Activated T-cell treated with anti-CD3 and anti-CD28 coated beads, Interleukin-2, amount 50 U/mL, for 1 hour (primary cell): ENCODE measurements at regions not wholly inside any gene's neighbourhood (a gene's known extent, or its start where the extent isn't known, plus 50 kb on each side); places are given as distances from the start of the nearest gene placed in this dataset.

Experiments used
- DNase-seq: peaks from one replicate; pipeline ENCODE4 v3.0.0-alpha.2; 2020

DNA sequence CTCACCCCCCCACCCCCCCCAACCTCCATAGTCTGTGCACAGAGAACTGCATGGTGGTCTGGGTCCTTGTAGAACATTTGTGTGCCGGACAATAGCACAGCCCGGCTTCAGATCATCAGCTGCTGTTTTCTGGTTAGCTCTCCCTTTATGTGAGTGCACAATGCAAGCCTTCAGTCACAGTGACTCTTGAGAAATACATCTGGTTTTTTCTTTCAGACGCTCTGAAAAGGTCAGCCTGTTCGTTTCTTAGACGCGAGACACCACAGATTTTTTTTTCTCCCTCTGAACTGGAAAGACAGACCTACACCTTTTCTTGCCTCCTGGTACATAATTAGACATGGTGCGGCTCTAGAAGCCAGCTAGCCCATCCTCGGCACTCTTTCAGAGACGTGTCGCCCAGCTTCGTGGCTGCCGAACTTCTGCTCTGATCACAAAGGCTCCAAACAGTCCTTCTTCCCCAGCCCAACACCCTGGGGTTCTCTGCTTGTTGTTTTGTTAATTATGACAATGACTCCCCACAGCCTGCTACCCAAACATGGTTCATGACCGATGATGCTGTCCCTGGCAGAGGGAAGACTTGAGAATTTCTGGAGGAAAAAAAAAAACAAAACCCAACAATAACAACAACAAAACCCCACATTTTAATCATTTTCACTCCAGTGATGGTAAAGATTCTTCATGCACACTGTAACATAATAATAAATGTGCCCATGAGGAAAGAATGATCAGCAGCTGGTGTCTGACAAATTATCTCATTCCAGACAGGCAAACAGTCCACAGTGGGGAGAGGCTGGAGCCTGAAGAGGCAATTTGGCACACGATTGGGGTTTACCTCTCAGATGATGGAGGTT, 241.4 kb upstream of the ZNF462 start:
- DNase-seq, result no peak

DNA sequence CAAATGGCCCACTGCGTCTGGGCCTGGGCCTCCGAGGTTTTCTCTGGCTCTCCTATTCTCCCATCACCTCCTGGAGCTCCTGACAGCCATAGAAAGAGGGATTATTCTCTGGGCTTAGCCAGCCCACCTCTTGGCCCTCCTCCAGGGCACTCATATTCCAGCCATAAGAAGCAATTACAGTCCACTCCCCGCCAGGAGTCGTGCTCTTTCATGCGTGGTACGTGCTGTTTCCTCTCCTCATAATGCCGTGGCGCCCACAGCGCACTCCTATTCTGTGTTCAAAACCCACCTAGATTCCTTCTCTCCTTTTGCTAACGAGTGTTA, 240.8 kb upstream of the ZNF462 start:
- DNase-seq, result no peak

DNA sequence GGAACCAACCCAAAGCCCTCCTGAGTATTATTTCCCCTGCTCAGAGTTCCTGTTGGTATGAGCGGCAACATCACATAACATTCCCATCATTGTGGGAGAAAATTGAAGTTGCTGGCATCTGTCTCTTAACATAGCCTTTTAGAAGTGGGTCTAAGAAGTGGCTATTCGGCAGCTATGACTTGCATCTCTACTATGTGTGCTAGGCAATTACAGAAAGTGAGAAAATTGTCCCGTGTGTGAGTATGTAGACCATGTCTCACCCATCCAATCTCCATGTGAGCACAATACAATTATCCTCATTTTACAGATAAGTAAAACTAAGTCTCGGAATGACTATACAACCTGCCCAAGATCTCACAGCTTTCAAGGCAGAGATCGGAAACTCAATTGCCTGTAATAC, 239.4 kb upstream of the ZNF462 start:
- no peak for DNase-seq

DNA sequence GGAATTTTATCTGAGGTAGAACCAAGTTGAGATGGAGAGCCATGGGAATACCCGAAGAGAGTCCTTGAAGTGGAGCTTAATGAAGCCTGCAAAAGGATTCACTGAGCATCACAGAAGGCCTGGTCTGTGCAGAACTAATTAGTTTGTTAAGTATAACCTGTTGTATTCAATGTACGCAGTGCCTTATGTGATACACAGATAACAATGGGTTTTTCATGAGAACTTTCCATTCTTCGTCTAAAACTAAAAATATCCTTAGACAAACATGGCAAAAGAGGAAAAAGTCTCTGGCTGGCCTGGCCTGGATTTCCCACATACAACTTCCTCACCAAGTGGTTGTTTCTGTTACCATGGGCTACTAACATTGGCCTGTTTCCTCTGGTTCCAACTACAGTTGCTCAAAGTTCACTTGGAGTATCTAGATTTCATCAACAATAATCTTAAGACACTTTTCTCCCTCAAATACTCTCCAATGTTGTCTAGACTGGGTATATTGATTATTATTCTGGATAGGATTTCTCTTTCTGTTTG, 237.6 kb upstream of the ZNF462 start:
- no peak for DNase-seq

DNA sequence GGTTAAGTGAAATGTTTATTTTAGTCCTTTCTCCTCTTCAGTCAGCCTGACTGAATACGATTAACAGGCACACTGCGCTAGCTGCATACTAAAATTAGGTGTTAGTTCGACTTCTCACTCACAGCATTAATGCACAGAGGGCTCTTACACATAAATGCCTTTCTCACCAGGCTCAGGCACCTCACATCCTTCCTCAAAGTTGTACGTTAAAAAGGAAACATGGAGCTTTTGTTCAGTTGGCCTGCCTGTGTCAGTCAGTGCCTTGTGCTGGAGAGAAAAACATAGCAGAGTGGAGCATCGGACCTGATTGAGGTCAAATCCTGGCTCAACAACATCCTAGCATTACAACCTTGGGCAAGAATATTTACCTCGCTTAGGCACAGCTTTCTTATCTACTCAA, 236.0 kb upstream of the ZNF462 start:
- DNase-seq, result no peak

DNA sequence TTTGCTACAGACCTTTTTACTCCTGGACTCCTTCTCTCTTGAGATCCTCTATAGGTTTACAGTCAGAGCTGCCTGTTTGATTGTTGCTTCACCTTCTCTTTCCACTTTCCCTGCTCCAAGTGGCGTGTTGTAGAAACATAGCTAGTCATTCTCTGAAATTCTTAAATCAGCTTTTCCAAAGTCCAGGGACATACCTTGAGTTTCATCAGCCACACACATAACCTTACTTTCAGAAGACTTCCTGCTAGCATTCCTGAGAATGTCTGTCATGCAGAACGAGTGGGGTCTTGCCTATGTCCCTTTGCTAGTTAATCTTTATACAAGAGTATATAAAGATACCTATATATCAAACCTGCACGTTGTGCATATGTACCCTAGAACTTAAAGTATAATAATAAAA, 230.3 kb upstream of the ZNF462 start:
- DNase-seq, result no peak

DNA sequence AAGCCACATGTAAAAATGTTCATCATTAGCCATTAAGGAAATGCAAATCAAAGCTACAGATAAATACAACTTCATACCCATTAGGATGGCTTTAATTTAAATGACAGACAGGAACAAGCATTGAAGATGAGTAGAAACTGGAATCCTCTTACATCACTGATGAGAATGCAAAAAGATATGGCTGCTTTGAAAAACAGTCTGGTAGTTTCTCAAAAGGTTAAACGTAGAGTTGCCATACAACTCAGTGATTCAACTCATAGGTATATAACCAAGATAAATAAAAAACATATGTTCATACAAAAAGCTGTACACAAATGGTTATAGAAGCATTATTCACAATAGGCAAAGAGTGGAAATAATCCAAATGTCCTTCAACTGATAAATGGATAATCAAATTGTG, 228.8 kb upstream of the ZNF462 start:
- DNase-seq, result no peak

DNA sequence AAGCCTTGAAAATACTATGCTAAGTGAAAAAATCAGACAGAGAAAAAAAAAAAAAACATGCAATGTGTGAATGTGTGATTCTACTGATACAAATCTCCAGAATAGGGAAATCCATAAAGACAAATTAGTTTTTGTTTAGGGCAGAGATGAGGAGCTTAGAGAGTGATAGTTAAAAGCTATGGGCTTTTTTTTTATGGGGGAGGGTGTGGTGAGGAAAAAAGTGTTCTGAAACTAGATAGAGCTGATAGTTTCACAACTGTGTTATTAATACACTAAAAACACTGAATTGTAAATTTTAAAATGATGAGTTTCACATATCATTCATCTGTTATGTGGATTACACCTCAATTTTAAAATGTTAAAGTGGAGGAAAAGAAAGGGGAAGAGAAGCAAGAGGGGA, 228.3 kb upstream of the ZNF462 start:
- DNase-seq, result no peak

DNA sequence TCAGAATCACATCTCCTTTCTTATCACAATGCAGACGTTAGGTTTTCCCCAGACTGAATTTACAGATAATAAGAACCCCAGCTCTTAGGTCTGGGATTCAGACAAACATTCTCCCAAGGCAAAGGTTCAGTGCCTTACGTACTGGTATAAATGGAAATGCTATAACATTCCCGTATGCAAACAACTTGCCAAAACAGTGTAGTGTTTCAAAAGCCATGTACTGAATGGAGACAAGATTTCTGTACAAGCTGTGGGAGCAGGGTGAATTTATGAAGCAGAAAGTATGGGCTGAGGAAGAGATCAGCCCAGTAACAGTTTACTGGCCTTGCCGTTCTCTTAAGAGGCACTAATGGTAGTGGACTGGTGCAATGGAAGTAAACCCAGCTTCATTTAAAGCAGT, 225.5 kb upstream of the ZNF462 start:
- no peak for DNase-seq

DNA sequence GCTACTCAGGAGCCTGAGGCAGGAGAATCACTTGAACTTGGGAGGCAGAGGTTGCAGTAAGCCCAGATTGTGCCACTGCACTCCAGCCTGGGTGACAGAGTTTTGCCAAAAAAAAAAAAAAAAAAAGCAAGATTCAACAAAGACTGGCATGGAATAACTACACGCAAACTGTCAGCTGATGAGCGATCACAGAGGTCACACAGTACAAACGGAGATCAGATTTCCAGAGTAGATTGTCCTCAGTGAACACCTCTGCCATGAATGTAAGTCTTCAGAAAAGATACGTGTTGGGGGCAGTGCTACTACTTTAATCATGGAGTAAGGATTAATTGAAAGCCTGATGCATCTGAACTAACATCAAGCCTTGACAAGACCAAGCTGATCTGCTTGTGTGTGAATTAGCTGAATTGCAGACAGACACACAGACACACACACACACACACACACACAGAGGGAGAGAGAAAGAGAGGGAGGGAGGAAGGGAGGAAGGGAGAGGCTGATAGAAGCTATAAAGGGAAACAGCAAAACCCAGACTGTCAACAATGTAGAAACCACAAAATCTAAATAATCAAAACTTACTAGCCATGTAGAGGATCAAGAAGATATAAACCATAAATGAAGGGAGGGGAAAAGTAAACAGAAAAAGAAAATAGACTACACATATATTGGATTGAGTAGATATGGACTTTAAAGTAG, 222.9 kb upstream of the ZNF462 start:
- no peak for DNase-seq

DNA sequence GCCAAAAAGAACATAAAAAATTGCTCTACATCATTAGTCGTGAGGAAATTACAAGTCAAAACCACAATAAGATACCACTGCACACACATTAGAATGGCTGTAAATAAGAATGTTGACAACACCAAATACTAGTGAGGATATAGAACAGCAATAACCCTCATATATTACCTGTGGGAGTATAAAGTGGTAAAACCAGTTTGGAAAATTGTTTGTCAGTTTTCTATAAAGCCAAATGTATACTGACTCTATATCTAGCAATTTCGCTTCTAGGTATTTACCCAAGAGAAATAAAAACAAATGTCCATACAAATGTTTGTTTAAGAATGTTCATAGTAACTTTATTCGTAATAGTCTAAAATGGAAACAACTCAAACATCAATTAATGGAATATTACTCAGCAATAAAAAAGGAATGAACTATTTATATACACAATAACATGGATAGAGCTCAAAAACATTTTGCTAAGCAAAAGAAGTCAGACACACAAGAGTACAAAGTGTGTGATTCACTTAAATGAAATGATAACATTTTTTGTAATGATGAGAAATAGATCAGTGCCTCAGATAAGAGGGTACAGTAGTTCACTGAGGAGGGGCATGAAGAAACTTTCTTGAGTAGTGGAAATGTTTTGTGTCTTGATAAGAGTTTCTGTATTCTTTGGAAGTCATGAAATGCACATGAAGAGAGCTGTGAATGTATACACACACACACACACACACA, 219.6 kb upstream of the ZNF462 start:
- no peak for DNase-seq

DNA sequence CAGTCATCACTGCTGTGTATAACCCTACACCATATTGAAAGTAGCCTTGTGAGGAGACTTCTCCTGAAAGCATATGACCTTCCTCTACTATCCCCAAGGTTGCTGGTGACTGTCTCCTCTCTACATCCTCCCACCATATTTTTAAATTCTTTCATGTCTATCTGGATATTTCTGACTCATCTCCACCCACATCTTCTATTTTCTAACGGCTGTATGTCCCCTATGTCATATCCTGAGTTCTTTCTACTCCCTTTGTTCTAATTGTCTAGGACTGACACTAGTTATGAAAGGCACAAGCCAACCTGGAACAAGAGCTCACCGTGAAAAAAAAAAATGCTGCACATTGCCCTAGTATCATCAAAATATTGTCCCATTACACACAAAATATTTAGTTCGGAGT, 218.3 kb upstream of the ZNF462 start:
- no peak for DNase-seq

DNA sequence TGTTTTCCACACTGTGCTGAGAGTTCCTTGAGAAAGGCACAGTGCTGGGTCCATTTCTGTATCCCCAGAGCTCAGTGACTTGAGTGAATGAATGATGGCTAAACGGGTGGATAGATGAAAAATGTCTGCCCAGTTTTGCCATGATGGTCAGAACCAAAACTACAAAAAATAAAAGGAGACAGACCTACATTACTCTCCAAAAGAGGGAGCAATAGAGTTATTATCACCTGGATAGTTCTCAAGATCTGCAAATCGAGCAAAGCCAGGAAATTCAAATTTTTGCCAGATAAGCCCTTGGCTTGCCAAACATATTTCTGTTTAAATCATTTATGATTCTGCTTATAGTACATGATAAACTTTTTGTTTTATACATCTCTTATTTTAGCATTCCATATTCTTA, 214.2 kb upstream of the ZNF462 start:
- DNase-seq, result no peak

DNA sequence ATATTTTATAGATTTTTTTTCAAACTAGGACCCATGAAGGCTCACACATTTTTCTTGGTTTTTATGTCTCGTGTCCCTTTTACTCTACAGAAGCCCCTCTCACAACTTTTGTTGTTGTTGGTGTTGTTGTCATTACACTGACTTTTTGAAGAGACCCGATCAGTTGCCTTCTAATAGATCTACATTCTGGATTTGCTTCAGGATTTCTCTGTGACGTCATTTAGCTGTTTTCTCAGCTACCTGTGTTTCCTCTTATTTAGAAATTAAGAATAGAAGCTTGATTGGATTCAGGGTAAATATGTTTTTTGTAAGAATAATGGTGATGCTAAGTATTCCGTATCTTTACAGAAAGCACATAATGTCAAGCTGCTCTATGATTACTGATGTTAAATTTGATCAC, 213.3 kb upstream of the ZNF462 start:
- no peak for DNase-seq

DNA sequence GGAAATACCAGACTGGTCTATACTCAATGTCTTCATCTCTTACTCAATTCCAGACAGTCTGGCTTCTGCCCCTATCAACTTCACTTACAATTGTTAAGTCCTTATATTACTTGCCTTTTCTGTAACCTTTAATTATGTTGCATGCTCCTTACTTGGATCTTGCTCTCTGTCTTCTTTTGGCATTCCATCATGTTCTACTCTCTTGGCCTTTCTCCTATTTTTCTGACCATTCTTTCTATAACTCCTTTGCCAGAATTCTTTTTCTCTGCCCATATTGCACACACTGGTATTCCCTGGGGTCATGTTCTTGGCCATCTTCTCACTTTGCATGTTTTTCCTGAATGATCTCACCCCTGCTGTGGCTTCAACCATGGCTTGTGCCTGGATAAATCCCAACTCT, 209.8 kb upstream of the ZNF462 start:
- no peak for DNase-seq

DNA sequence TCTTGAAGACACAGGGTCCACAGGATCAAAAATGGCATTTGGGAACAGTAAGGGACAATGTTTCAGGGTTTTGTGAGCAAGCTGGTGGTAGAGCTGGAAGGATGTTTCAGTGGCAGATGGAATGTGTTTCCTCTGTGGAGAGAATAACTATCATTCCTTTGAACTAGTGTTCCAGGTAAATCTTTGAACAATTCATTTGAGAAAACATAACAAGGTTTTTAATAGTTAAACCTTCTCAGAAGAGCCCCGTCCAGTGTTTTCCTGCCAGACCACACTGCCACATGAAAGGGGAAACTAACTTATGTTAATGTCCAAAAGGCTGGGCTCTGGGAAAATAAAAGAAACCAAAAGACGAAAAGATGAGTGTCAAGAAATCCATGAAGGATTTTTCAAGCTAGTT, 207.0 kb upstream of the ZNF462 start:
- DNase-seq, result no peak

DNA sequence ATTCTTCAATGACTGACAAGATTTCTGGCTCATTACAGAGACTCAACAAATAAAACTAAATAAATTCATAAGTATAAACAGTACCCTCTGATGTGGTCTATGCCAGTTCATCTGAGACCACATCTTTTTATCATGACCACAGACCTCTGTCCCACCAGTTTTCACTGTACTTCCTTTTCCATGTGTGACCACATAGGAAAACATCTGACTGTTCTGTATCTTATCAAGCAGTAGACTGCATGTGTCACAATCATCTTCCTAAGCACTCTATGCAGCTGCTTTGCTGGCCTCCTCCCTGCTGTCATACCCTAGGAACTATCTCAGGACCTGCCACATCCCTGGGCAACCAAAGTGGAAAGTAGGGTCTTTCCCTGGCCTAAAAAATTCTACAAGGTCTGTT, 205.0 kb upstream of the ZNF462 start:
- no peak for DNase-seq

DNA sequence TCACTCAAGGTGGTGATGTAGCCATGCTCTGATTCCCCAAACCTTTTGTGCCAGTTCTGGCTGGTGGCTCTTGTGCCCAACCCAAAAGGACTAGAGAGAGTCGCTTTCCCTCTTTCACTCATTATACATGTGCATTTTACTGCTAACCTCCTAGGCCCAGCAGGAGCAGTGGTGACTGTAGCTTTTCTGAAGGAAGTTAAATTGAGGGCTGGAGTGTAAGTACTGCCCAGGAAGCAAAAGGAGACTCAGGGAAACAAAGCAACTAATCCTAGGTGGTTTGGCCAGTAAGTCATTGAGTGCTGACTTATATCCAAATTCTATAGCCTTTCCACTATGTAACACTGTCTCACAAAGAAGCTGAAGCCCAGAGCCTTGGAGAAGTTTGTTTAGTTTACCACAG, 194.4 kb upstream of the ZNF462 start:
- DNase-seq, result no peak

DNA sequence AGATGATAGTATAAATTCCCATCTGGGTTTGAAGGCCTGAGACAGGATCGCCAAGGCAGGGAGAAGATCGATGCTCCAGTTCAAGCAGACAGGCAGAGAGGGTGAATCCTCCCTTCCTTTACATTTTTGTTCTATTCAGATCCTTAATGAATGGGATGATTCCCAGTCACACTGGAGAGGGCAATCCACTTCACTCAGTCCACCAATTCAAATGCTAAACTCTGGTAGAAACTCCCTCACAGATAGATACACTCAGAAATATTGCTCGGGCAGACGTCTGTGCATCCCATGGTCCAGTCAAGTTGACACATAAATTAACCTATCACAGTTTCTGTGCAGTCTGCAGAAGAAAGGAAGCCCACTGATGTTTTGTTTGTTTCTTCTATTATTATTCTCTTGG, 193.1 kb upstream of the ZNF462 start:
- no peak for DNase-seq

DNA sequence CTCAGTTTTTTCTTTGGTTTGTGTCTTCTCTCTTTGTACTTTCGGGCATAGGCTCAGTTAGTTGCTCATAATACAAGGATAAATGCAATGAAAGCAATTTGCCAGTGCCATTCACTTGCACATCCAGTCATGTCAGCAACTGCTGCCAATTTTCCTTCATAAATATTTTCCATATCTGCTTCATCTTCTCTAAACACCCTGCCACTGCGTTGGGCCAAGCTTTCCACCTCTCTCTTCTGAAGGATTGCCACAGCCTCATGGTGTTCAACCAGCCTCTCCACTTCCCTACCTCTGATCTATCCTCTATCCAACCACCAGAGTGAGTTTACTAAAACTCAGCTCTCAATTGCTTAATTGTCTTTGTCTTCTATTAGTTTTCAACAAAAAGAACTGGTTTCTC, 192.5 kb upstream of the ZNF462 start:
- no peak for DNase-seq

DNA sequence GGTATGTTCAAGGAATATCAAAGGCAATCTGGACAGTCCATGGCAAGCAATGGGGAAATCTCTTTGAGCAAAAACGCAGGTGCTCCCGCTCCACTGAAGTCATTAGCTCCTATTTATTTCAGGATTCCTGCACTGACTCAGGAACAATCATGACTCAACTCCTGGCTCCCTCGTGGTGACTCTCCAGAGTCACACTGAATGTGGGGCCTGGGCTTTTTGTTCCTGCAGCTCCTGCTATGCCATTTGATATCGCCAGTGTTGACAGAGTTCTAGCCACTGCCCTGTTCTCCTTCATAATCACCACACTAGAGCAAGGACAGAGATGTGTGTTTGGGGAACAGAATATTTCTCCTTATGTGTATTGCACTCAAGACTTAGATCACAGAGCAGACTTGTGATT, 187.2 kb upstream of the ZNF462 start:
- no peak for DNase-seq

DNA sequence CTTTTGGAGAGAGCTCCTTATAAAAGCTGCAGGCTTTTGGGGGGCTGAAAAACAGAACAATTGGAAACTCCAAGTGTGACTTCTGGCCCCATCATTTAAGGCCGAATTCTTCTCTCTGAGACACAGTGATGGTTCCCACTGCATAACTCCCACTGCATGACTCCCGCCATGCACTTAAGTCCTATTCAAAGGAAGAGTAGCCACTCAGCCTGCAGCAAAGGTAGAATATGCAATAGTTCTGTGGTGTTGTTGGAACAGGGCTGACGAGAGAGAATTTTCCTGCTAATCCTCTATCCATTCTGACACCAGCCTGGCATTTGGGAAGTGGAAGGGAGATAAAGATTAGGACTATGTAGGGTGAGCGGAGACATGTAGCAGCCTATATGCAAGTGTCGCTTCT, 185.6 kb upstream of the ZNF462 start:
- no peak for DNase-seq

DNA sequence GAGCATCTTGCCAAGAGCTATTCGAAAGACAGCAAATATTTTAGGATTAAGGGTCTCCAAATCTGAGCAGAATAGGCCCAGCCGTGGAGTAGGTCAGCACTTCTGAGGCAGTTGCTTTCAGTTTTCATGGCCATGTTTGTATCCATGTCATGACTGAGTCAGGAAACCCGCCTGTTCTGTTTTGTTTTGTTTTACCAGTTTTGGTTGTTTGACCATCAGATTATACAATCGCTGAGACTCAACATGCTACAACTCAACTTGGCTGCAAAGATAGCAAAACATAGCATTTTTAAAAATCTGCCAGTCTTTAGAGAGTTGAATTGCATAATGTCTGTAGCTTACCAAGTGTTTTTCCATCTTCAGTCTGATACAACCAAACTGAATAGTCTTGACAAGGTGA, 185.1 kb upstream of the ZNF462 start:
- no peak for DNase-seq

DNA sequence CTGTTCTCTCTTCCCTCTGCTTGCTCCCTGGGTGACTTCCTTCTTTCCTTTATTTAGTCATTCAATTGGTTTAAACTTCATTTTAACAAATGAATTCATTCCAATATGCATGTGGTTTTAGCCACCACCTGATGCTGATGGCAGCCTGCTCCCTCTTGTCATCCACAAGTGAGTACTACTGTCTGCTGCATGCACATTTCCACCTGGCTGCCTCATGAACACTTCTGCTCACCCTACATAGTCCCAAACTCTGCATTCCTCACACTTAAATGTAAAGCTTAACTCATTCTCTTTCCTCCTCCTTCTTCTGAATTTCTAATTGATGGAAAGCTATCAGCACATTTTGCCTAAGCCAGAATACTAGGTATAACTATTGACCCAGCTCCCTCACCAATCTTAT, 184.7 kb upstream of the ZNF462 start:
- DNase-seq, result no peak
